SH-SY5Y (cell line): ENCODE measurements at regions not wholly inside any gene's neighbourhood (a gene's known extent, or its start where the extent isn't known, plus 50 kb on each side); places are given as distances from the start of the nearest gene placed in this dataset.

Experiments used
- GATA2 ChIP-seq: IDR thresholded peaks from 2 replicates; pipeline ENCODE4 v1.6.1; 2011; ENCODE audit warnings: mild to moderate bottlenecking, low read depth, low read length
- GATA3 ChIP-seq: IDR thresholded peaks from 2 replicates; pipeline ENCODE4 v1.6.1; 2011; ENCODE audit warnings: low read depth, mild to moderate bottlenecking, low read length, moderate library complexity

- TF ChIP-seq GATA3 (no peak), GATA2 (no peak)
Measured at GRCh38 chr1:3981746-3982505, 81.9 kb upstream of the C1orf174 start.
